LoVo (cell line): ENCODE measurements at regions not wholly inside any gene's neighbourhood (a gene's known extent, or its start where the extent isn't known, plus 50 kb on each side); places are given as distances from the start of the nearest gene placed in this dataset.

Source experiments
- DNase-seq: peaks from one replicate; pipeline ENCODE4 v3.0.0-alpha.2; 2016; ENCODE audit warnings: low spot score

DNA sequence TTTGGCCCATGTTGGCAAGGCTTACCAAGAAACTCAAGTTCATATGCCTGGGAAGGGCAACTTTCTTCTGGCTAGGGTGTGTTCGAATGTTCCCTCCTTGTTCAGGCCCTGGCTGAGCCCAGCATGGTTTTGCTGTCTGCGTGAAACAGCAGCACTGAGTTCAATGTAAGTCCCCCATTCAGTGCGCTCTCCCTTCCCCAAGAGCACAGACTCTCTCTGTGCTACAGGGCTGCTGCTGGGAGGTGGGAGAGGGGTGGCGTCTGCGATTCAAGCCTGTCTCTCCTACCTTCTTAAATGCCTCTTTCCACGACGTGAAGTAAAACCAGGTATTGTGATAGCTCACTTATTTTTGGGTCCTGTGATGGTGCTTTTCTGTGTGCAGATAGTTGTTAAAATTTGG lies 289.3 kb upstream of the GOLIM4 start:
- no peak for DNase-seq

DNA sequence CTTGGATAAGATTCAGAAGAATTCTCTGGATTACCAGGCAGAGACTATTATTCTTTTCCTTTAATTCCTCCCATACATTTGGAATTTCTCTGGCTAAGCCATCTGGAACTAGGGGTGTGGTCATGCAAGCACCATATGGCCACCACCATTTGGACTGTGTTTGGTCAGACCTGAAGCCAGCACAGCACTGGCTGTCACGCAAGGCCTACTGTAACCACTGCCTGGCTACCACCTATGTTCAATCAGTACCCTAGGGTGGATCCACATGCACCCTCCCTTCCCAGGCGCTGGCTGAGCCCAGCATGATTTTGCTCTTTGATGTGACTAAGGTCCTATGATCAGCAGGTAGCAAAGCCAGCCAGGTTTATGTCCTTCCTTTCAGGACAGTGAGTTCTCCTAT lies 287.8 kb upstream of the GOLIM4 start:
- DNase-seq, result no peak

DNA sequence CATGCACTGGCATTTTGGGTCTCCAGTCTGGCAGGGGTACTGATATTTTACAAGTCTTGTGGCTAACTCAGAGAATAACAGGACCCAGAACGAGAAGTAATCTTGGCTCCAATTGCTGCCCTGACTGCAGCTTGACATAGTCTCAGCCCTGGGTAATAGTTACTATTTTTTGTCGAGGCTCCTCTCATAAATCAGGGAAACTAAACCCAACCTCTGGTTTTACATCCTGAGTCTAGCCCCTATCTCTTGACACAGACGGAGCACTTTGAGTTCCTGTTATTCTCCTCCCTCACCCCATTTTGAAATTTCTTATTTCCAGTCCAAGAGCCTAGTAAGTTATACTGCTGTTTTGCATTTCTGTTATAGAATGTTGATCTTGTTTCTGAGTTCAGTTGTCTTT lies 276.1 kb upstream of the GOLIM4 start:
- DNase-seq, result no peak

DNA sequence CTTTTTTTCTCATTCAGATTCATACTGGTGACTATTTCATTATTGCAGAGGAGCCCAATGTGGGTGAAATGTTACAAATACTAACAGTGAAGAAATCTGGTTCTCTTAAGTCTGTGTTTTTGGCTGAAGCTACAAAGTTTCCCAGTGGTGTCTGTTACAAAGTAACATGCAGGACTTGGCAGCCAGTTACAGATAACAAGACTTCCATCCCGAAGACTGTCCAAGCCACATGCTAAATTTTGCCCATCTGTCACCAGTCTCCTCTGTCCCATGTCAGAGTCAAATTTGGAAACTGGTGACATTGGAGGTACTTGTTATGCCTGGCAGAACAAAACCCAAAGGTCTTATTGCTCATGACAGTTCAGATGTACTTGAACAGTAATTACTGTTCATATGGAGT lies 269.2 kb upstream of the GOLIM4 start:
- no peak for DNase-seq

DNA sequence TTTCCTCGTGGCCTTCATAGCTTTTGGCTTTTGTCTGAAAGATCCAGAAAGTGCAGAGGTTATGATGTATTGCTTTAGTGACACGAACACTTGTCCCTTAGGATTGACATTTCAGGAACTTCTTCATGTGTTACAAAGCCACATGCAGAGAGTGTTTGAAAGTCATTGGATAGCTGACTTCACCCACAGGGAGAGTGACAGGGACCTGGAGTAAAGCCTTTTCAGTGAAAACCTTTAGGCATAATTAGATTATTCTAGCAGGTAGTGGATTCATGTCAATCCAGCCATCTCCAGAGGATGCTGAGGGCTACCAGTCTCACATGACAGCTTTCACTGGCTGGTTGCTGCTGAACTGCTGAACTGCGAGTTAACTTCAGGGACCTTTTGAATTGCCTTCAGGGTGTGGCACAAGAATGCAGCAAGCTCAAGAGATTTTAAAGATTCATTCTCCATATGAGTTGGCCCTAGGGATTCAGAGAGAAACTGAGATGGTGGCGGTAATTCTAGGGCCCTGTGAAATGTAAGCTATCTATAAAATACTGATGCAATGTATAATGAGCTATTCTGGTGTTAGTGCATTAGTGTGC lies 267.0 kb upstream of the GOLIM4 start:
- DNase-seq, result no peak

DNA sequence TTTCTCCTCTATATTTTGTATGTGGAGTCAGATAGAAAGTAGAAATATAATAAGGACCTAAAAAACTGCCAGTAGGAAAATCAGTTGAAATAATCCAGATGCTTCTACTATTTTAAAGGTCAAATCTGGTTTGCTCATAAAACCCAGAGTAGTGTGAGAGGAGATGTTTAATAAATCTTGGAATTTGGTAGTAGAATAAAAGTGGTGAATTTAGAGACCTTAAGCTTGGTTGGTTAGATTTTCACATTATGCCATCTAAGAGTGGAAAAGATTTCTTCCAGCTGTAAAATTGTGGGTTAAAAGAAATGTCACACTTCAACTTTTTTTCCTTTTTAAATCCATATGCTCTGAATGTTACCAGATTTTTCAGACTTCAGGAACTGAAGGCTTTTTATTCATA lies 266.4 kb upstream of the GOLIM4 start:
- no peak for DNase-seq

DNA sequence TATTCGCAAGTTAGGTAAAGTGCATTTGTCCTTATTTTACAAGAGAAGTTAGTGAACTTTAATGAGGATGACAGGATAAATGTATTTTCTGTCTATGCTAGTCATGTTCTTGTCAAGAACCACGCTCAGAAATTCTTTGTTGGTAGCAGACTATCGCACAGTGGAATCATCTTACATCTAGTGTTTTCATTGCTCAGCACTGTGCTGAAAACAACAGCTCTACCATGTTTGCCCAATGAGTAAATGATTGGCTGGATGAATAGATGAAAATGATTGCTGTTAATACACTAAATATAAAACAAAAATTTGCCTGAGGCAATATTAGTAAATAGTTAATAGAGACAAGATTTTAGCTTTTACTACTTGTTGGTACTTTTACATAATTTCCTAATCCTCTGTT lies 265.3 kb upstream of the GOLIM4 start:
- DNase-seq, result no peak

DNA sequence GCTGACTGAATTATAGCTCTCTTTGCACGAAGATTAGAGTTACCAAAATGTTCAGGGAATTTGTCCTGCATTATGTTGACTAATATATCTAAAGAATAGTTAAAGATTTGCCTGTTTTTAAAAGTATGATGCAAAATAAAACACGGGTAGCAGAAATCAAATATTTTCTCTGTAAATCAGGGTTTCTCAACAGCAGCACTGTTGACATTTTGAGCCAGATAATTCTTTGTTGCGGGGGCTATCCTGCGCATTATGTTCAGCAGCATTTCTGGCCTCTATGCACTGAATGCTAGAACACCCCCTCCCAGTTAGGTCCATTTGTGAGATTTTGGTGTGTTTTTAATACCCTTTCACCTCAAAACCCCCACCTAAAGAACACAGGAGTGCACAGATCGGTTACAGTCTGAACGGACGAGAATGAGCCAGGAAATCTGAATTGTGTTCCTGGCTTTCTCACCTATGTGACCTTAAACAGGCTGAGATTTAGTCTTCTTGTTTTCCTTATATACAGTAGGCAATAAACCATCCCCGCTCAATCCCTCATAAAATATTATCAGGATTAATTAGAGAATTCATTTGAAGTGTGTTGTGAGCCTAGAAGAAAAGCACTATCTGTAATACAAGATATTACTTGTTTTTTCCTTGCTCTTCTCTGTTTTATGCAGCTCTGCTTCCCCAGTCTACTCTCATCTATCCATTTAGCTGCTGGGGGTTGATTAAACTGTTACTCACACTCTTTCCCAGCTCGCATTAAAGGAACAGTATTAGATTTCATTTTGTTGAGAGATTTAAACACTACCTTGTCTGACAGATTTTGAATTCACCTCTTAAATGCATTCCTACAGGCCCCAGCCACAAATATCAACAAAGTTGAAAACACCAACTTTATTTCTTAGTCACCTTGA lies 247.5 kb upstream of the GOLIM4 start:
- DNase-seq, result no peak

DNA sequence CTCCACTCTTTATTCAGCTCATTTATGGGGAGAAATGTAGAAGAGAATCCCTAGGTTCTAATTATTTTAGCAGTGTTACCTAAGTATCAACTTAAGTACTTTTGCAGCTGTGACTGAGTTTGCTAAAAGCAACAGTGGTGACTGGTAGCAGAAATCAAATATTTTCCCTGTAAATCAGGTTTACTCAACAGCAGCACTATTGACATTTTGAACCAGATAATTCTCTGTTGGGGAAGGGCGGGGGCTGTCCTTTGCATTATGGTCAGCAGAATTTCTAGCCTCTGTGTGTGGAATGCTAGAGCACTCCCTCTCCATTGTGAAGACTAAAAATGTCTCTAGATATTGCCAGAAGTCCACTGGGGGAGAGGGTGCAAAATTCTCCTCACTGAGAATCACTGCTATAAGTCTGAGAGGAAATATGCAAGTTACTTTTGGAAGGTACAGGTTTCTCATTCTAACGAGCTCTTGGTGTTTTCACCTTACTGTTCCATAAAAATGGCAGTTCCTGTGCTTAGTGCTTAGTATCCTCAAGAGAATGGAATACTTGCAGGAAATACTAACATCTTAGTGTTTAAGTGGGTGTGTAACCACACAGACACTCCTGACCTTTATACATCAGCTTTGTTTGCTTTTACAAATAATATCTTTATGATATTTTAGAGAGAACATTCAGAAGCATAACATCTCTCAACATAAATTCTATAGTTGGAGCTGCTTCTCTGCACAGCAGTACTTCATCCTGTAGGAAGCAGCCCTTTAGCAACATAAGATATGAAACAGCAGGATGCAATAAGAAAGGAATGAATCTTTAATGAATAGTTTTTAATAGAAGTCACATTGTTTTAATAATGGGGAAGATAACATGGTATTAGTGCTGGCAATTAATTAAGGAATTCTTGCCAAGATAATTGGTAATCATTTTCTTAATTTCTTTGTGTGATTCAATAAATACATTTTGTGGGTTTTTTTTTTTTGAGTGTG lies 246.5 kb upstream of the GOLIM4 start:
- DNase-seq, result no peak

DNA sequence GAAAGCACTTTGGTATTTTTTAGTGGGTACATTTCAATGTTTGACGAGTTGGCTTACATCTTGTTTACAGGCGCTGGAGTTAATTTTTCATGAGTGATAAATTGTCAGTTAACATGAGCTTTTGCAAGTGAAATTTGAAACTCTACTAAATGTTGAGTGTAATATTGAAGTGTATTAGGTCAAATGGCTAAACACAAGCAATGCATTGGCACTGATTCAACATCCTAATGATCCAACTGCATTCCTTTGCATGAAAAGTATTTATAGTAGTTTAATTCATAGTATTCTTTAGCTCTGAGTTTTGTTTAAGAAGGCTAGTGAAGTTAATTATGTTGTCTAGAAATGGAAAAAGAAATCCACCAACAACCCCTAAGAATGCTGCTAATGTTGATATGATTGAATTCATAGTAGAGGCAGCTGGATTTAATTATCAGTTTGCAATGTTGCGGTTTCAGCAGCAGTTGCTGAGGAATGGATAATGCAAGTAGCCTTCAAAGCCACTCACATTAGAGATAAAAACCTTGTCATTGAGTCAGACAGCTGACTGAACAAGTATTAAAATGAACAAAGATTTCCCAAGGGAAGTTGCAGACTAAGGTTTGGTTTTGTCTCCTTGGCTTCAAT lies 245.6 kb upstream of the GOLIM4 start:
- DNase-seq, result no peak

DNA sequence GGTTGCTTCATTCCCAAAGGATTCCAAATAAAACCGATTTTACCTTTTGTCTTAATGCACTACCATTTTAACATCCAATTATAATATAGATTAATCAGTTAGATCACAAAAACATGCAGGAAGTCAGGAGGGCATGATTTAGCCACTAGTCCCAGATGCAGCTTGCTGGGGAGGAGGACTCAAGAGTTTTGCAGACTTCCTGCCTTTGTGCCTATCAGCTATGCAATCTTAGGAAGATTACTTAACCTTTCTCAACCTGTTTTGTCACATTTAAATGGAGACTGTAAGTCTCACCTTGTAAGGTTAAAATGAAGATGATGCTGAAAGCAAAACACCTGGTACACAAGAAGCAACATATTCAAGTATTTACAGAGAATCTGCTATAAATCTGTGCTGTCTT lies 242.4 kb upstream of the GOLIM4 start:
- no peak for DNase-seq

DNA sequence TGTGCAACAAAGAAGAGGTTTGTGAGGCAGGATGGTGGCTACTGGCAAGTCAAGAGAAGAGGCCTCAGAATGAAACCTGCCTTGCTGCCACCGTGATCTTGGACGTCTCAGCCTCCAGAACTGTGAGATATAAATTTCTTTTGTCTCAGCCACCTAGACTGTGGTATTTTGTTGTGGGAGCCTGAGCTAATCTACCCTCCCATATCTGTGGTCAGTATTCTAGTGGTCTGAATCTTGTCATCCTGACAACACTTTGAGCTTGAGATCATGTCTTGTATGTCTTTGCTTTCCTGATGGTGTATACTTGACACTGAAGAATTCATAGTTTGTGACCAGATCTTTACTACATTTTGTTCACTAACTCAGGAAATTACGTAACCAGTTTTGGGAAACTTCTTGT lies 240.6 kb upstream of the GOLIM4 start:
- DNase-seq, result no peak

DNA sequence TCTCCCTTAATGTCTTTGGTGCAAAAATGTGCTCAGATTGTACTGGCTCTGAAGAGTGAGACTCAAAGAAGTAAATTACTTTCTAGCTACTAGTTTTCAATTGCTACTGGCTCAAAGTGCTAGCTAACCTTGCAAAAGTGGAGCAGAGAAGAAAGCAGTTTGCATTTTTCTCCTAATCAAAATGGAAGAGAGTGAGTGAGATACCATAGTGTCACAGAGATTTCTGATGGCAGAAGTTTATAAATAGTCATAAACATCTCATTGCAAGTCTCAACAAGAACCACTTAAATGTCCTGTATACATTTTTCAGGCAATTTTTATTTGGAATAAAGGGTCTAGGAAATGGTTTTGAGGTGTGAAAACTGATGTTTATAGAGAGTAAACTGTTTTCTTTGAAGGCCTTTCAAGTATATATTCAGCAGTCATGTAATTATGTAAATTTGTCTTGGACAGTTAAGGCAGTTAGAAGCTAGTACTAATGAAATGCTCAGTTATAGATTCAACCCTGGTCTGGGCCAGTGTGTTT lies 237.7 kb upstream of the GOLIM4 start:
- no peak for DNase-seq

DNA sequence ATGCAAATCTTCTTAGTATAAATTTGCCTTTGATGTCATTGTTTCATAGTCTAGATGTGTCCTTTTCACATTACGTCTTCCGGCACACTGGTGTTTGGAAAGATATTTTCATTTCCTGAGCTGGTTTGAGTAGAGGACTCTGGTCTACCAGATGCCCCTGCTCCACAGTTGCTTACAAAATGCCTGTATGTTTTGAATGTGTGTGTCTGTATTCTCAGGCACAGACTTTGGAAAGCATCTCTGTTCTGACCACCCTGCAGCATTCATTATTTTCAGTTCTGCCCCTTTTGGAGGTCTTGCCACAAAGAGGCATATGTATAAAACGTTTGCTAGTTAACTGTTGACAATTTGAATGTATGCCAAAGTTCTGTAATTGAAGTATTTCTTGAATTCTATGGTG lies 236.0 kb upstream of the GOLIM4 start:
- DNase-seq, result no peak

DNA sequence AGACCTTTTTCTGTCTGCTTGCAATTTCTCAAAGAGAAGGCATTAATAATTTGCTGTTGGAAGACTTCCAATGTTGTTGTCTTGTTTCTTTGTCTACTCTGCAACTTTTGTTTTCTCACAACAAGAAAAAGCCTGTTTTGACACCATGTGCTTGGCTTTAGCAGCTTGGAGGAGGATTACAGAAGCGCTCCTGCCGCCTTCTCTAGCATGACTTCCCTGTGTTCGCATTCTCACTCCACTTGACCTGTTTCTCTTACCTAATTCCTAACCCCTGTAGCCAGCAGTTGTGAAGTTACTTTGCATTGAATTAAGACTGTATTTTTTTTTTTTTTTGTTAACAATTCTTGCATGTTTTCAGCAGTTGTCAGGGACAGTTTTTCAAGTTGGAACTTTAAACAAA lies 235.3 kb upstream of the GOLIM4 start:
- no peak for DNase-seq

DNA sequence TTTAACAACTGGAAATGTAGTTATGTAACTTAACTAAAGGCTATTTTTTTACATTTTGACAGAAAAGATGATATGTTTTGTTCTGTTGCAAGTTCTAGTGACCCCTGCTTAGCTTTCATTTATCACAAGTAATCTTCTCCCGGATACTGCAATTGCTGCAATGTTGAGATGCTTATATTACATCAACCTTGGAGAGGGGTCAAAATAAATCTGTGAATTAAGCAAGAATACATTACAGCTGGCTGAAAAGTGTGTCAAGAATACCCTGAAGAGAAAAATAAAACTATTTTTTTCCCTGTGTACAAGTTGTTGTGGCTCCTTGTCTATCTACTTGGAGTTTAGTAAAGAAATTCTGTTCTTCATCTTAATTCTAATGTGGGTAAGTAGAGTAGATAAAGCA lies 232.1 kb upstream of the GOLIM4 start:
- no peak for DNase-seq

DNA sequence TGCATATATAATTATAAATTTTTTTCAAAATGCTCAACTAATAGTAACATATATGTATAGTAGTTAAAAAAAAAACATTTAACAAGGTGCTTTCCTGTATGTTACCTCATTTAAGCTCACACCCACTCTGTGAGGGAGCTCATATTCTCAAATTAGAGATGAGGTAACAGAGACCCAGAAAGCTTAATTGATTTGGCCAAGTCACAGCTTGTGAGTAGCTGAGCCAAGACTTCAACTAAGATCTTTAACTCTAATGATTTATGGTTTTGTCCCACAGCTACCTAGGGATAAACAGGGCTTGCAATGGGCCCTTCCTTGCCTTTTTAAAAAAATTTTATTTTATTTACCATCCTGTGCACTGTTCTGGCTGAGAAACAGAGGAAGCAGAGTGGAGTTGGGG lies 230.0 kb upstream of the GOLIM4 start:
- DNase-seq, result no peak

DNA sequence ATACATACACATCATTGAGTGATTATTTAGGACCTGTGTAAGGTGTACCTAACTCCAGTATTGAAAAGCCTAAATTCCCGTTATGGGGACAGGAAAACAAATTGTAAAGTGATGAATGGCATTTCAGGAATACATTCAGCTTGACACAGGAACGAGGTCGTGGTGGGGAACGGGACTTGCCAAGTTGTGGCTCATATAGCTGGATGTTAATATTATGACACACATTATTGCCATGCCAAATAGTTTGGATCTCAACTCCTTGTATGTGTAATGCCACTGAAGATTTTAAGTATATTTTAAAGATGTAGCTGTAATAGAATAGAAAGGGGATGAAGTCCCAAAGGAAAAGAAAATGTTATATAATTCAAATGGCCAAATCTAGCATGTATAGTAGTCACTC lies 227.2 kb upstream of the GOLIM4 start:
- DNase-seq, result no peak

DNA sequence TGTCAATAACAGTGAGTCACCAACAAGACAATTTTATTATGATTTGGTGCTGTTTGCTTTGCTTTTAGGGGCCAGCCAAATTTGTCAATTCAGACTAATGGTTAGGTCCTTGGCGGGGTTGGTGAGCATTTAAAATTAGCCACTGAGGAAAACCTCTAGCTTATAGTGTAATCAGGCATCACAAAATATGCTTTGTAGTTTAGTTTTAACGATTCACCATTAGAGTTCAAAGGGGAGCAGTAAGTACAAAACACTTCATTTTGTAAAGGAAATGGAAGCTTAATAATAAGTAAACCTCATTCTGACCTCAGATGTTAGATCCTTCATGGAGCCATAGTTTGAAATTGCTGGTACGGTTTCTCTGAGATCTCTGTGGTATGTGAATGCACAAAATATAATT lies 218.4 kb upstream of the GOLIM4 start:
- DNase-seq, result no peak

DNA sequence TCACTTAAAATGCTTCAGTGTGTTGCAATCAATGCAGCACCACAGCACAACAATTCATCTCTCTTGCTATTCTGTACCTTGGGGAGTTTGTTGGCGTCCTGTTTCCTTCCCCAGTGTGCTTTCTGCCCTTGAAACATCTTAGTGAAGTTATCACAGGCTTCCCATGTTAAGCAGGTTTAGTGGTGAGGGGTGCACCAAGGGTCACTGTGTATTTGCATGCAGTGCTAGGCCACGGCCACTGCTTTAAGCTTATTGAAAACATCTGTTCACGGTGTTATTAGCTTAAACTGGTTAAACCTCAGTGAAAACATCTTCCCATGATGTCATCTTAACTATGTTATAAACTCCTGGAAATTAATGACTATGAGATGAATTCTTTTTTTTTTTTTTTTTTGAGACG lies 217.3 kb upstream of the GOLIM4 start:
- no peak for DNase-seq

DNA sequence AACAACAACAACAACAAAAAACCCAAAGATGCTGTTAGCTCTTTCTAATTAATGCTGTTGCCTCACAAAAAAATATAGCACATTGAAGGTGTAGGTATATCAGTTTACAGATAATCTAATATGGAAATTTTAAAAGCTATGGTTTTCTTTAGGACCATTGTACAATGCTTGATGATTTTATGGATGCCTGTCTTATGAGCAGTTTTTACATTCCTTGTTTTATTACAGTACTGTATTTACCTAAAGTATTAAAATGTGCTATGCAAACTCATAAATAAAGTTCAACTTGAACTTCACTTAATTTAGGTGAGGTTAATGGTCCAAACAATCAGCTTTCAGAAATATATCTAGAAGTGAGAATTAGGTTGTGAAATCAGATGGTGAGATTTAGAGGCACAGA lies 212.2 kb upstream of the GOLIM4 start:
- DNase-seq, result no peak

DNA sequence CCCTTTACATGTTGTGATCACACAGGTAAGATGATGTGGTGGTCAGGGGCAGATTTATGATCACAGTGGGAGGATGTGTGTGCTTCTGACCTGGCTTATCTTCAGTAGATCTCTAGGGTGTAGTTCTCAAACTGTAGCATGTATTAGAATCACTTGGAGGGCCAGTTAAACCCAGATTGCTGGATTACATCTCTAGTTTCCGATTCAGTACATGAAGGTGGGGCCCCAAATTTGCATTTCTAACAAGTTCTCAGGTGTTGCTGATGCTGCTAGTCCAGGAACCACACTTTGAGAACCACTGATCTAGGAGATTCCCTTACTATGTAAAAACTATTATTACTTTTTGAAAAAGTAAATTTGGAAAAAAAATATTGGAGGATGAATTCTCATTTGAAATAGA lies 199.3 kb upstream of the GOLIM4 start:
- no peak for DNase-seq
